Left colon (tissue), 2 donors: ENCODE measurements at regions not wholly inside any gene's neighbourhood (a gene's known extent, or its start where the extent isn't known, plus 50 kb on each side); places are given as distances from the start of the nearest gene placed in this dataset.

Source experiments
- ATAC-seq: fragments of 200-7000 bp; cut with Tn5 transposase; one replicate; pipeline ENCODE4 v1.9.1; 2020; ENCODE audit warnings: mild to moderate bottlenecking, moderate library complexity
- DNase-seq, 2 donors: peaks; one replicate each; pipeline ENCODE4 v3.0.0-alpha.2; 2020
- intact Hi-C, 2 donors: fragments of 100-400 bp; cut with DNase I in 1 of 2; cut with micrococcal nuclease in 1 of 2; formaldehyde crosslinking; loops; one replicate each; pipeline versions ENCODE4 v1.11.2 to v1.14.0; 2022; cut with DNase I, micrococcal nuclease
- donor health status: DM: no; HTN: no; CAD: no.
- donor health status: DM: yes; HTN: yes; CAD: no.

GRCh38 chr18:61169386-61169785 lies 163.8 kb upstream of the CDH20 start:
- ATAC-seq (no peak), DNase-seq (no peak)
- intact Hi-C loops, result no loop called here

- intact Hi-C loops, result no loop called here
- ATAC-seq (no peak), DNase-seq (no peak)
Measured at GRCh38 chr18:61172624-61173023, 160.6 kb upstream of the CDH20 start.

GRCh38 chr18:61173554-61173953 lies 159.7 kb upstream of the CDH20 start:
- DNase-seq, result no peak
- intact Hi-C loops, result no loop called here
- ATAC-seq, result no peak

DNA sequence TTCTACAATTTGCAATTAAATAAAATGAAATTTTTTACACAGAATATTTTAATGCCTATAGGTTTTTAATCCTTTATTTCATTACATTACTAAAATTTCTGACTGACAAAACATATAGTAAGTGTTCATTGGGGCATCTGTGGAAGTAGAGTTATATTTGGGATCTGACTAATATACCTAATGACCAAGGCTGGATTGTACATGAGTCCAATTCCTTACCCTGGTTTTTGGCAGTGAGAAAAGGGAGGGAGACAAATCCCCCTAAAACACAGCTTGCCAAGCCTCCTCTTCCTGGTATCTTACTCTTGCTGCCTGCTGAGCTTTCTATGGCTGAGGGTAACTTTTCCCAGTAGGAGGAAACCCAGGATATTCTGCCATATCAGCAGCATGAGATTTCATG lies 149.4 kb upstream of the CDH20 start:
- ATAC-seq (no peak), DNase-seq (no peak)
- intact Hi-C loops, result no loop called here

DNA sequence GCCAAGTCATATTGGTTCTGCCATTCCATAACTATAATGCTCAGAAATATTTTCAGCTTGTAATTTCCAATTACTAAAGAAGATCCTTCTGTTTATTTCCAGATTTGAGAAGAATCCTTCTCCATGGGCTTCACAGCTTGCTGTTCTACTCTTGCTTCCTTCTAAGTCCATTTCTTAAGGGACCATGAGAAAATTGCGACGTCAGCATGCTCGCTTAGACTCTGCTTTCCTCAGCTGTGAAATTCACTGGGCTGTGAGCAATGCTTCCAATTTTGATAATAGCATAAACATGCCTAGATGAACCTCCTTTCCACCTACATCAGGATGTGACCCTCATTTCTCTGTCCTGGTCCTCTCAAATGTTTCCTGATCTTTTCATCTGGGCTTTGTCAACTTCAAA lies 145.3 kb upstream of the CDH20 start:
- intact Hi-C loops, result no loop called here
- DNase-seq, result no peak
- no peak for ATAC-seq

GRCh38 chr18:61189376-61189775 lies 143.9 kb upstream of the CDH20 start:
- ATAC-seq (no peak), DNase-seq (no peak)
- intact Hi-C loops, result no loop called here

DNA sequence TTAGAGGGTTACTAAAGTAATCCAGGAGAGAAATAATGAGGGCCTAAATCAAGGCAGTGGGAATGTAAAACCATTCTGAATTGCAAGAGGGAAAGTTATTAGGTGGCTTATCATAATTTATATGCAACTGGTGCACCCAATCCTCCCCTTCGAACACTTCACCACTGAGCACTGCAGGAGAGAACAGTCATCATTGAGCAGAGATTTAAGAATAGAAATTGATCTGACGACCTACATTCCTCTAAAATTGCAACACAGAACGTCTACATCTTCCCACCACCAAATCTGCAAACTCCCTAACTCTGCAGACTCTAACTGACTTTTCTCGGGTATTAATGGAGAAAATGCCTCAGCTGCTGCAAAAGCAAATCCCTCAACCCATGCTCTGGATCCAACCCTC lies 138.5 kb upstream of the CDH20 start:
- DNase-seq (no peak), ATAC-seq (no peak)
- intact Hi-C loops, result no loop called here

DNA sequence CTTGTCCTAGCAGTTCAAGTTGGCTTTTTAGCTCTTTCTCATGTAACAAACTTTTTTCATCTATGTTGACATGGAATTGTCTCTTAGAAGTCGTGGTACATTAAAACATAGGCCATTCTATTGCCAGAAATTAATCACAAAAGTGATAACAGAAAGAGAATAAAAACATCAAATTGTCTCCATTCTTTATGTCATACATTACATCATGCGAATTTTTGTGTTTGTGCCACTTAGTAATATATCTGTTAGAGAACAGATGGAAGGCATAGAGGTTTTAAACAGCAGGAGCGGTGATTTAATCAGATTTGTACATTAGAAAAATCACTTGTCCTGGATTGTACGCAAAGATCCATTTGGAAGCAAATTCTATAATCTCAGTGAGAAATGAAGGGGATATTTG lies 136.5 kb upstream of the CDH20 start:
- intact Hi-C loops, result no loop called here
- ATAC-seq (no peak), DNase-seq (no peak)

DNA sequence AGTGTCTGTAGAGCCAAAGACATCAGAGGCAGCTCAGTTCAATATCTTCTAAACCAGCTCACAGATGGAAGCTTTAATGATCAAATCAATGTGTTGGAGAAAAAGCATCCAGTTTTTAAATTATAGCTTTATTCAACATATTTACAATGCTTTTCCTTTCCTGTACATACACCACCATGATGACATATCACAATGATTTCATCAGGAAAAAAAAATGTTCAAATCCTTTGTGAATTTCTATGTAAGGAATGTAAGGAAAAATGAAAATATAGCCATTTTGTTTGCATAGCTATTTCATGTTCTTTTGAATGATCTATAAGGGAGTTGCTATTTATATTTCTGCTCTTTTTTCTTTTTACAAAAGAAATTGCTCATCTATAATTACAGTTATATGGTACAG lies 134.7 kb upstream of the CDH20 start:
- DNase-seq, result no peak
- intact Hi-C loops, result no loop called here
- ATAC-seq, result no peak

DNA sequence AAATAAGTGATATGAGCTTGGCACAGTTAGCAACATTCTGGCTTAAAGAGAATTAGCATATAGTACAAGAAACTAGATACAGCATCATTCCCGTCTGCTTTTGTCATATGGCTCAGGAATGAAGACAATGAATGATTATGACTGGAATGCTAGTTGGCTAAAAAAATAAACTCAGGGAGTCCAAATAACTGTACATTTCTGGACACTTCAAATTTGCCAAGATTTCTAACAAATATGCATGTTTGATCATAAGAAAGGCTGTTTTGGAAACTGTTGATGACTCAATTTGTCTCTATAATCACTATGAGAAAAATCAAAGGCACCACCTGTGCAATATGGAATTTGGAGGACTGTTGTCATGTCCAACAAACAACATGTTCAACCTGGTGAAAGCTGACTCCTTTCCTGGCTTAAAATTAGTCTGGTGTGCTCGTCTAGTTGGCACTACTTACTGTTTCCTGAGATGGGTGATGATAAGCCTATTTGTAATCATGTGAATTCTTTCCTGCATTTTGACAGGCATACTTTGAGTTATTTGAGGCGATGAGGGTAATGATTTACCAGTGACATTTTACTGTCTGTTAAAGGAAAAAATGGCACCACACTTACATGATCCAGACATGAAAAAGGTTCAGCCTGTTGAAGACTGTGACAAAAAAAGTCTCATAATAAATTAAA lies 133.9 kb upstream of the CDH20 start:
- intact Hi-C loops, result no loop called here
- no peak for DNase-seq
- no peak for ATAC-seq

GRCh38 chr18:61201511-61201910 lies 131.7 kb upstream of the CDH20 start:
- intact Hi-C loops, result no loop called here
- DNase-seq (no peak), ATAC-seq (no peak)

DNA sequence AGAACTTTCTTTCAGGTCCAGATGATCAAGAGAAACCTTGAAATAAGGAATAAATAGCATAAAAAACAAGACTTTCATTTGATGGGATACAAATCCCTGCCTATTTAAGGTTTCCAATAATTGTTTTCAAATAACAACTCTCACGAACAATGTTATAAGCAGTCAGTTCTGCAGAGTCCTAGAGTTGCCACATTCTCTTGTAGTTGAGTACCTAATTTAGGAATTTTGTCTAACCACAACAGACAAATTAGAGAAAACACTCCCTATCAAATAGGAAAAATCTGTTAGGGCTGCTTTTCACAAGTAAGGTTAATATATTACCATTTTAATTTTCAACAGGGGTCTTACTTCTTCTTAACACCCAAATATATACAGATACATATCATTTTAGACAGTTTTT lies 130.1 kb upstream of the CDH20 start:
- ATAC-seq (no peak), DNase-seq (no peak)
- intact Hi-C loops, result no loop called here

- intact Hi-C loops, result no loop called here
- DNase-seq (no peak), ATAC-seq (no peak)
Measured at GRCh38 chr18:61209801-61210200, 123.4 kb upstream of the CDH20 start.

DNA sequence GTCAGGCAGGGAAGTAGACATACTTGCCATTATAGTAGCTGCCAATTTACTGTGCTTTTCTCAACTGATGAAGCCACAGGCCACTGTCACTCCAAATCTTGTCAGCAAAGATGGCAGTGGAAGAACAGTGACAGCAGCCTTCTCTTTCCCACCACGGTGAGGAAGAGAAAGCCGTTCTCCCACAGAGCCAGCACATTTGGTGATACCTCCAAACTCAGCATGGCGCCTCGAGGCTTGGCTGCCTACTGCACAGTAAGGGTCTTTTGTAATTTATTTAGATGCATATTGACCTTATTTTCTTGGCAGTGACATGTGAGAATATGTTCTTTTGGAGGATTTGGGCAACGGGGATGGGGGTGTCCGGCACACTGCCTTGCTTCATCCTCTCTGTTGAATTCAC lies 117.2 kb upstream of the CDH20 start:
- ATAC-seq, result no peak
- DNase-seq, result no peak
- intact Hi-C loops, result no loop called here

- DNase-seq (no peak), ATAC-seq (no peak)
- intact Hi-C loops, result no loop called here
Measured at GRCh38 chr18:61222206-61222605, 111.0 kb upstream of the CDH20 start.

DNA sequence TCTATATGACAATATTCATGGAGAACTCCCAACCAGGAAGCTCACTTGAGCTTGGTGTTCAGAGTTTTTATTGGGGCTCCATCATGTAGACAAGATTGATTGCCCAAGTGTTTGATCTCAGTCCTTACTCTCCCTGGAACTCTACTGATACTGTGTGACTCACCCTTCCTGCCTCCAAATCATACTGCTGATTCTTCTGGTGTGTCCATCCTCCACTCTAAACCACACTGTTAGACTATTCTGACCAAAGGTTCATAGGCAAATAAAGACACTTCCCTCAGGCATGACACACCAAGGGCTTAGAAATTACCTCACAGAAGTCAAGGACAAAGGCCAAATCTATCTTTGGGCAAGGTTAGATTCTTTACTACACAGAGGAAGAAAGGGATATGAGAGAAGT lies 107.9 kb upstream of the CDH20 start:
- intact Hi-C loops, result no loop called here
- ATAC-seq, result peak; percentile 49
- no peak for DNase-seq

- ATAC-seq (no peak), DNase-seq (no peak)
- intact Hi-C loops, result no loop called here
Measured at GRCh38 chr18:61236356-61237057, 96.7 kb upstream of the CDH20 start.

DNA sequence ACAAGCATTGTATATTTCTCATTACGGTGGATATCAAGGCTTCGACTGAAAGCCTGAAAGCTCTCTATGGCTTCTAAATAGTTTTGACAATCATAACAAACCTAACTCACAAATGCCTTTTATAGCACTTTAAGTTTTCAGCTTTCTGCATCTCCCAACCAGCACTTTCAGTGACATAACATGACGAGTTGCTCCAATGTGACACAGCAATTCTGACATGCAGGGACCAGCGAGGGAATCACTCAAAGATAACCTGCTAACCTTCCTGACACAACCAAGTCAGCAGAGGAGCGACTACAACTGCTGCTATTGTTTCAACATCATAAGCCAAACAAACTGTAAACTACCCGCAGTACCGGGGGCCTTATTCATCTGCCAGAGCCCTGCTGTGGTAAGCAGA lies 95.7 kb upstream of the CDH20 start:
- ATAC-seq (no peak), DNase-seq (no peak)
- intact Hi-C loops, result no loop called here

GRCh38 chr18:61239051-61239450 lies 94.2 kb upstream of the CDH20 start:
- ATAC-seq (no peak), DNase-seq (no peak)
- intact Hi-C loops, result no loop called here

- intact Hi-C loops, result no loop called here
- DNase-seq, result no peak
- no peak for ATAC-seq
Measured at GRCh38 chr18:61241260-61241853, 91.9 kb upstream of the CDH20 start.

GRCh38 chr18:61244632-61245031 lies 88.6 kb upstream of the CDH20 start:
- intact Hi-C loops, result no loop called here
- ATAC-seq, result peak; percentile 79
- no peak for DNase-seq
